Activated T-cell treated with anti-CD3 and anti-CD28 coated beads, Interleukin-2, amount 50 U/mL, for 24 hours (primary cell): ENCODE measurements at regions not wholly inside any gene's neighbourhood (a gene's known extent, or its start where the extent isn't known, plus 50 kb on each side); places are given as distances from the start of the nearest gene placed in this dataset.

Source experiments
- DNase-seq: peaks from one replicate; pipeline ENCODE4 v3.0.0-alpha.2; 2020
- H3K27ac Mint-ChIP-seq: 2 replicates; pipeline ENCODE4 v1.8.0; 2020; ENCODE audit warnings: mild to moderate bottlenecking, mixed read lengths
- H3K27me3 Mint-ChIP-seq: 2 replicates; pipeline ENCODE4 v1.8.0; 2020; ENCODE audit warnings: mixed read lengths
- H3K36me3 Mint-ChIP-seq: 2 replicates; pipeline ENCODE4 v1.8.0; 2020; ENCODE audit warnings: low read depth, mixed read lengths
- H3K4me1 Mint-ChIP-seq: 2 replicates; pipeline ENCODE4 v1.8.0; 2020; ENCODE audit warnings: low read depth, mixed read lengths
- H3K4me3 Mint-ChIP-seq: 2 replicates; pipeline ENCODE4 v1.8.0; 2020; ENCODE audit warnings: mild to moderate bottlenecking, moderate library complexity, mixed read lengths
- H3K9me3 Mint-ChIP-seq: 2 replicates; pipeline ENCODE4 v1.8.0; 2020; ENCODE audit warnings: mixed read lengths

GRCh38 chr13:97569841-97570240, 135.9 kb downstream of the RAP2A start:
- DNase-seq, result no peak
- H3K27me3 Mint-ChIP-seq, result peaks cover 30% of the 10 kb centered on the region
- H3K4me3 Mint-ChIP-seq, result no peak overlapping the region
- H3K9me3 Mint-ChIP-seq, result no peaks in the 10 kb centered on the region
- H3K27ac Mint-ChIP-seq, result no peak overlapping the region
- H3K36me3 Mint-ChIP-seq, result no peaks in the 10 kb centered on the region
- no peaks in the 10 kb centered on the region for H3K4me1 Mint-ChIP-seq

GRCh38 chr13:97570442-97570841, 136.5 kb downstream of the RAP2A start:
- no peaks in the 10 kb centered on the region for H3K9me3 Mint-ChIP-seq
- H3K27me3 Mint-ChIP-seq, result peaks cover 24% of the 10 kb centered on the region
- H3K4me3 Mint-ChIP-seq, result no peak overlapping the region
- DNase-seq, result no peak
- no peak overlapping the region for H3K27ac Mint-ChIP-seq
- no peaks in the 10 kb centered on the region for H3K4me1 Mint-ChIP-seq
- no peaks in the 10 kb centered on the region for H3K36me3 Mint-ChIP-seq

- Mint-ChIP-seq H3K9me3 (no peaks in the 10 kb centered on the region), H3K27me3 (peaks cover 8% of the 10 kb centered on the region), H3K4me3 (no peak overlapping the region), H3K36me3 (no peaks in the 10 kb centered on the region), H3K4me1 (no peaks in the 10 kb centered on the region), H3K27ac (no peak overlapping the region)
- no peak for DNase-seq
Observed at GRCh38 chr13:97573011-97573410, 139.0 kb downstream of the RAP2A start.

GRCh38 chr13:97574926-97575325, 141.0 kb downstream of the RAP2A start:
- no peak overlapping the region for H3K27ac Mint-ChIP-seq
- no peak overlapping the region for H3K4me3 Mint-ChIP-seq
- H3K4me1 Mint-ChIP-seq, result no peaks in the 10 kb centered on the region
- no peaks in the 10 kb centered on the region for H3K36me3 Mint-ChIP-seq
- H3K27me3 Mint-ChIP-seq, result peaks cover 2% of the 10 kb centered on the region
- DNase-seq, result no peak
- H3K9me3 Mint-ChIP-seq, result no peaks in the 10 kb centered on the region

GRCh38 chr13:97577026-97577425, 143.1 kb downstream of the RAP2A start:
- no peak overlapping the region for H3K27ac Mint-ChIP-seq
- no peaks in the 10 kb centered on the region for H3K4me1 Mint-ChIP-seq
- H3K27me3 Mint-ChIP-seq, result peaks cover 6% of the 10 kb centered on the region
- H3K36me3 Mint-ChIP-seq, result no peaks in the 10 kb centered on the region
- no peaks in the 10 kb centered on the region for H3K9me3 Mint-ChIP-seq
- H3K4me3 Mint-ChIP-seq, result no peak overlapping the region
- DNase-seq, result no peak

GRCh38 chr13:97582170-97582569, 148.2 kb downstream of the RAP2A start:
- no peak overlapping the region for H3K4me3 Mint-ChIP-seq
- H3K27me3 Mint-ChIP-seq, result peaks cover 29% of the 10 kb centered on the region
- no peaks in the 10 kb centered on the region for H3K4me1 Mint-ChIP-seq
- no peak for DNase-seq
- H3K27ac Mint-ChIP-seq, result no peak overlapping the region
- H3K9me3 Mint-ChIP-seq, result no peaks in the 10 kb centered on the region
- H3K36me3 Mint-ChIP-seq, result no peaks in the 10 kb centered on the region

- no peaks in the 10 kb centered on the region for H3K9me3 Mint-ChIP-seq
- DNase-seq, result no peak
- peaks cover 29% of the 10 kb centered on the region for H3K27me3 Mint-ChIP-seq
- H3K4me3 Mint-ChIP-seq, result no peak overlapping the region
- H3K36me3 Mint-ChIP-seq, result no peaks in the 10 kb centered on the region
- H3K27ac Mint-ChIP-seq, result no peak overlapping the region
- H3K4me1 Mint-ChIP-seq, result no peaks in the 10 kb centered on the region
Observed at GRCh38 chr13:97583907-97584497, 150.0 kb downstream of the RAP2A start.

GRCh38 chr13:97586941-97587340, 153.0 kb downstream of the RAP2A start:
- DNase-seq, result no peak
- Mint-ChIP-seq H3K4me1 (no peaks in the 10 kb centered on the region), H3K27me3 (peaks cover 28% of the 10 kb centered on the region), H3K27ac (no peak overlapping the region), H3K4me3 (no peak overlapping the region), H3K36me3 (no peaks in the 10 kb centered on the region), H3K9me3 (no peaks in the 10 kb centered on the region)

- Mint-ChIP-seq H3K4me1 (no peaks in the 10 kb centered on the region), H3K27me3 (peaks cover 33% of the 10 kb centered on the region), H3K9me3 (no peaks in the 10 kb centered on the region), H3K4me3 (no peak overlapping the region), H3K36me3 (no peaks in the 10 kb centered on the region), H3K27ac (no peak overlapping the region)
- no peak for DNase-seq
Observed at GRCh38 chr13:97588993-97589392, 155.0 kb downstream of the RAP2A start.

- no peak overlapping the region for H3K4me3 Mint-ChIP-seq
- H3K27me3 Mint-ChIP-seq, result peaks cover 24% of the 10 kb centered on the region
- no peak overlapping the region for H3K27ac Mint-ChIP-seq
- no peaks in the 10 kb centered on the region for H3K4me1 Mint-ChIP-seq
- no peak for DNase-seq
- no peaks in the 10 kb centered on the region for H3K36me3 Mint-ChIP-seq
- no peaks in the 10 kb centered on the region for H3K9me3 Mint-ChIP-seq
Observed at GRCh38 chr13:97600458-97601075, 166.6 kb downstream of the RAP2A start.

- Mint-ChIP-seq H3K4me1 (no peaks in the 10 kb centered on the region), H3K27ac (no peak overlapping the region), H3K4me3 (no peak overlapping the region), H3K27me3 (peaks cover 4% of the 10 kb centered on the region), H3K9me3 (no peaks in the 10 kb centered on the region), H3K36me3 (no peaks in the 10 kb centered on the region)
- DNase-seq, result no peak
Observed at GRCh38 chr13:97615266-97615665, 181.3 kb downstream of the RAP2A start.

GRCh38 chr13:97616385-97616784, 182.4 kb downstream of the RAP2A start:
- Mint-ChIP-seq H3K27me3 (peaks cover 4% of the 10 kb centered on the region), H3K4me3 (no peak overlapping the region), H3K27ac (no peak overlapping the region), H3K4me1 (no peaks in the 10 kb centered on the region), H3K9me3 (no peaks in the 10 kb centered on the region), H3K36me3 (no peaks in the 10 kb centered on the region)
- no peak for DNase-seq

- Mint-ChIP-seq H3K4me1 (no peaks in the 10 kb centered on the region), H3K27ac (no peak overlapping the region), H3K27me3 (peaks cover 4% of the 10 kb centered on the region), H3K4me3 (no peak overlapping the region), H3K9me3 (no peaks in the 10 kb centered on the region), H3K36me3 (no peaks in the 10 kb centered on the region)
- no peak for DNase-seq
Observed at GRCh38 chr13:97621025-97621424, 187.1 kb downstream of the RAP2A start.

GRCh38 chr13:97621631-97622030, 187.7 kb downstream of the RAP2A start:
- Mint-ChIP-seq H3K9me3 (no peaks in the 10 kb centered on the region), H3K36me3 (no peaks in the 10 kb centered on the region), H3K27me3 (peaks cover 4% of the 10 kb centered on the region), H3K4me1 (no peaks in the 10 kb centered on the region), H3K4me3 (no peak overlapping the region), H3K27ac (no peak overlapping the region)
- DNase-seq, result no peak

- no peak overlapping the region for H3K27ac Mint-ChIP-seq
- H3K36me3 Mint-ChIP-seq, result no peaks in the 10 kb centered on the region
- H3K9me3 Mint-ChIP-seq, result peaks cover 5% of the 10 kb centered on the region
- H3K27me3 Mint-ChIP-seq, result peaks cover 7% of the 10 kb centered on the region
- DNase-seq, result no peak
- H3K4me3 Mint-ChIP-seq, result no peak overlapping the region
- H3K4me1 Mint-ChIP-seq, result no peaks in the 10 kb centered on the region
Observed at GRCh38 chr13:97627566-97627965, 193.6 kb downstream of the RAP2A start.
